ENCODE measurements at regions not wholly inside any gene's neighbourhood (a gene's known extent, or its start where the extent isn't known, plus 50 kb on each side); places are given as distances from the start of the nearest gene placed in this dataset.
"Not testable (repeated sequence)": the region's sequence is repeated elsewhere in the genome, so short reads cannot be mapped to it uniquely, and the experiment has no call there.

GRCh38 chr22:40094485-40094884 lies 83.2 kb upstream of the TNRC6B start:
- Histone ChIP-seq H3K27ac (no peak overlapping the region), H3K36me3 (no peaks in the 10 kb centered on the region), H3K4me3 (ENCODE audit: low read depth, low read length) (no peak overlapping the region), H3K9me3 (ENCODE audit: severe bottlenecking) (no peaks in the 10 kb centered on the region), H3K27me3 (ENCODE audit: insufficient read depth, low read depth, severe bottlenecking) (no peaks in the 10 kb centered on the region)
- no peak for DNase-seq
- no peak for TF ChIP-seq CTCF (IDR thresholded peaks at IDR 0.05; ENCODE audit: low read depth, low read length)

- not testable (repeated sequence) for DNase-seq, H3K36me3 ChIP-seq, H3K27ac ChIP-seq
Measured at GRCh38 chr22:40099887-40100286, 77.8 kb upstream of the TNRC6B start.

GRCh38 chr22:40105755-40106154 lies 72.0 kb upstream of the TNRC6B start:
- no peak overlapping the region for H3K27ac ChIP-seq
- DNase-seq: no peak
- H3K4me3 ChIP-seq (ENCODE audit: low read depth, low read length): no peak overlapping the region
- H3K9me3 ChIP-seq (ENCODE audit: severe bottlenecking): no peaks in the 10 kb centered on the region
- H3K36me3 ChIP-seq: no peaks in the 10 kb centered on the region
- TF ChIP-seq CTCF (IDR thresholded peaks at IDR 0.05; ENCODE audit: low read depth, low read length): no peak
- no peaks in the 10 kb centered on the region for H3K27me3 ChIP-seq (ENCODE audit: insufficient read depth, low read depth, severe bottlenecking)

More at GRCh38 chr22:40099887-40100286, 77.8 kb upstream of the TNRC6B start:
- H3K9me3 ChIP-seq (ENCODE audit: severe bottlenecking); H3K27me3 ChIP-seq (ENCODE audit: insufficient read depth, low read depth, severe bottlenecking); H3K4me3 ChIP-seq (ENCODE audit: low read depth, low read length): not testable (repeated sequence)

- TF ChIP-seq CTCF (IDR thresholded peaks at IDR 0.05; ENCODE audit: low read depth, low read length): no peak
- Histone ChIP-seq H3K4me3 (ENCODE audit: low read depth, low read length) (no peak overlapping the region), H3K9me3 (ENCODE audit: severe bottlenecking) (no peaks in the 10 kb centered on the region), H3K36me3 (no peaks in the 10 kb centered on the region), H3K27ac (no peak overlapping the region), H3K27me3 (ENCODE audit: insufficient read depth, low read depth, severe bottlenecking) (no peaks in the 10 kb centered on the region)
- no peak for DNase-seq
Measured at GRCh38 chr22:40107244-40107643, 70.5 kb upstream of the TNRC6B start.

GRCh38 chr22:40107851-40108378 lies 69.8 kb upstream of the TNRC6B start:
- Histone ChIP-seq H3K27me3 (ENCODE audit: insufficient read depth, low read depth, severe bottlenecking) (no peaks in the 10 kb centered on the region), H3K27ac (no peak overlapping the region), H3K9me3 (ENCODE audit: severe bottlenecking) (no peaks in the 10 kb centered on the region), H3K36me3 (no peaks in the 10 kb centered on the region), H3K4me3 (ENCODE audit: low read depth, low read length) (no peak overlapping the region)
- no peak for TF ChIP-seq CTCF (IDR thresholded peaks at IDR 0.05; ENCODE audit: low read depth, low read length)
- DNase-seq: no peak

- no peak overlapping the region for H3K4me3 ChIP-seq (ENCODE audit: low read depth, low read length)
- H3K27me3 ChIP-seq (ENCODE audit: insufficient read depth, low read depth, severe bottlenecking): no peaks in the 10 kb centered on the region
- no peak overlapping the region for H3K27ac ChIP-seq
- H3K9me3 ChIP-seq (ENCODE audit: severe bottlenecking): no peaks in the 10 kb centered on the region
- H3K36me3 ChIP-seq: no peaks in the 10 kb centered on the region
- no peak for DNase-seq
- no peak for TF ChIP-seq CTCF (IDR thresholded peaks at IDR 0.05; ENCODE audit: low read depth, low read length)
Measured at GRCh38 chr22:40108396-40108795, 69.3 kb upstream of the TNRC6B start.

- not testable (repeated sequence) for H3K9me3 ChIP-seq (ENCODE audit: severe bottlenecking)
Measured at GRCh38 chr22:40108926-40109325, 68.8 kb upstream of the TNRC6B start.

More at GRCh38 chr22:40108926-40109325, 68.8 kb upstream of the TNRC6B start:
- DNase-seq; H3K27ac ChIP-seq; H3K36me3 ChIP-seq; H3K4me3 ChIP-seq (ENCODE audit: low read depth, low read length); H3K27me3 ChIP-seq (ENCODE audit: insufficient read depth, low read depth, severe bottlenecking): not testable (repeated sequence)

All from WERI-Rb-1 (cell line).